ENCODE measurements at regions not wholly inside any gene's neighbourhood (a gene's known extent, or its start where the extent isn't known, plus 50 kb on each side); places are given as distances from the start of the nearest gene placed in this dataset.

- Histone ChIP-seq H4K20me1 (replicated peaks in 1 of 2; ENCODE audit: control insufficient read depth in 1 of 2, insufficient read depth in 2 of 2, low read length in 2 of 2) (no peaks in the 10 kb centered on the region), H2BK12ac (ENCODE audit: low read depth, low read length) (no peak overlapping the region), H3K23ac (ENCODE audit: insufficient read length) (no peak overlapping the region), H3K56ac (replicated peaks; ENCODE audit: insufficient read length, low read depth, low read length) (no peak overlapping the region), H3K4me2 (ENCODE audit: insufficient read depth in 1 of 2, low read depth in 2 of 2, low read length in 2 of 2) (no peak overlapping the region), H2BK15ac (ENCODE audit: low read length) (no peak overlapping the region), H3K27ac (ENCODE audit: low read depth, low read length) (no peak overlapping the region), H3K9ac (replicated peaks in 1 of 4; ENCODE audit: extremely low read depth in 1 of 4, low read depth in 3 of 4, low read length in 3 of 4) (no peak overlapping the region), H3K4me3 (ENCODE audit: extremely low read depth in 1 of 4, insufficient read depth in 2 of 4, low read depth in 3 of 4, low read length in 4 of 4) (no peak overlapping the region), H3K79me1 (ENCODE audit: low read depth, low read length) (no peaks in the 10 kb centered on the region; the same call in 1 of the 2 replicates), H3K79me2 (ENCODE audit: control insufficient read depth in 1 of 2, insufficient read depth in 2 of 2, low read length in 2 of 2) (no peaks in the 10 kb centered on the region), H3K27me3 (replicated peaks in 1 of 4; ENCODE audit: control insufficient read depth in 3 of 4, extremely low read depth in 1 of 4, insufficient read depth in 3 of 4, low read length in 3 of 4) (no peaks in the 10 kb centered on the region), H2AFZ (ENCODE audit: low read length) (no peak overlapping the region), H3K14ac (ENCODE audit: insufficient read length) (no peak overlapping the region), H3K23me2 (ENCODE audit: low read depth, low read length) (no peaks in the 10 kb centered on the region), H4K8ac (ENCODE audit: extremely low read depth, insufficient read depth, low read length) (peak overlapping the region; percentile 63; the same call in 1 of the 2 replicates), H2BK120ac (replicated peaks; ENCODE audit: low read depth, low read length) (no peak overlapping the region), H4K91ac (replicated peaks; ENCODE audit: insufficient read length, low read length) (no peak overlapping the region), H2BK20ac (ENCODE audit: low read length) (no peak overlapping the region), H3K36me3 (ENCODE audit: control insufficient read depth in 2 of 4, insufficient read depth in 4 of 4, low read length in 3 of 4) (no peaks in the 10 kb centered on the region), H3K9me3 (ENCODE audit: insufficient read depth in 2 of 2, low read depth in 1 of 2, low read length in 1 of 2) (no peaks in the 10 kb centered on the region), H2AK5ac (ENCODE audit: low read depth, low read length) (no peak overlapping the region), H3K18ac (ENCODE audit: extremely low read depth, low read length) (no peak overlapping the region), H2BK5ac (ENCODE audit: low read depth, low read length) (no peak overlapping the region), H3K4me1 (replicated peaks in 1 of 4; ENCODE audit: control insufficient read depth in 3 of 4, insufficient read depth in 4 of 4, low read length in 3 of 4) (peaks cover 0 to 9% (median 1%) of the 10 kb centered on the region in 4 experiments; a peak in 3 of 7 replicates), H4K5ac (ENCODE audit: insufficient read length, low read depth, low read length) (no peak overlapping the region), H3K4ac (replicated peaks; ENCODE audit: insufficient read length, low read depth, low read length) (no peak overlapping the region)
- no peak for FAIRE-seq
- 89% methylated on average over 1 of the region's 1 CpG; no CpG with 5 or more reads in 1 of the 2 experiments for WGBS, 2 experiments (ENCODE audit: extremely low coverage in 1 of 2, insufficient coverage in 1 of 2, insufficient read length in 1 of 2, insufficient replicate concordance in 2 of 2, low coverage in 1 of 2, low lambda C conversion rate in 2 of 2, missing lambda C conversion rate in 1 of 2)
- ChIA-PET POLR2A (ENCODE audit: partially characterized antibody) (no interaction called here), CTCF (ENCODE audit: partially characterized antibody) (no interaction called here)
- TF ChIP-seq CTCF (IDR thresholded peaks at IDR 0.05; ENCODE audit: control extremely low read depth in 1 of 3, insufficient read depth in 1 of 3, low read depth in 1 of 3, low read length in 3 of 3): no peak
- no peak for TF ChIP-seq TCF12 (IDR thresholded peaks at IDR 0.05; ENCODE audit: low read depth, low read length)
- DNase-seq (ENCODE audit: low read depth in 1 of 2, low spot score in 2 of 2): no peak
These were observed 712.9 kb downstream of the SORCS3 start for GRCh38 chr10:105354010-105354409.
